ENCODE measurements at regions not wholly inside any gene's neighbourhood (a gene's known extent, or its start where the extent isn't known, plus 50 kb on each side); places are given as distances from the start of the nearest gene placed in this dataset.

DNA sequence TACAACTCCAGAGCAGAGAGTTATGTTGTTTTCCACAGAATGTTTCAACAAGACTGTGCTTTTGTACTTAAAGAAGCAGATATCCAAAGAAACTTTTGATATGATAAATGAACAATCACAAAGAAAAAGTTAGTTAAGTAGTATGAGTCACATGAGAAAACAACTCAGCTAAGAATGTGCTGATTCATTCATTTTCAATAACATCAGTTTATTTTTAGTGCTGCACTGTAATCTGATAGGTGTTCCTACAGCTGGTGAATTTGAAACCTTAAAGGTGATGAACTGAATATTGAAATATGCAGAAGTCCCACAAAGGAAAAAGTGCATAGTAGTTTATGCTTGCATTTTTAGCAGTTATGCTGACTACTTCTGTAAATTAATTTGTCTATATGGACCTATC, 180.3 kb upstream of the TENM3 start:
- no peak for DNase-seq (ENCODE audit: low read depth in 2 of 2)

DNA sequence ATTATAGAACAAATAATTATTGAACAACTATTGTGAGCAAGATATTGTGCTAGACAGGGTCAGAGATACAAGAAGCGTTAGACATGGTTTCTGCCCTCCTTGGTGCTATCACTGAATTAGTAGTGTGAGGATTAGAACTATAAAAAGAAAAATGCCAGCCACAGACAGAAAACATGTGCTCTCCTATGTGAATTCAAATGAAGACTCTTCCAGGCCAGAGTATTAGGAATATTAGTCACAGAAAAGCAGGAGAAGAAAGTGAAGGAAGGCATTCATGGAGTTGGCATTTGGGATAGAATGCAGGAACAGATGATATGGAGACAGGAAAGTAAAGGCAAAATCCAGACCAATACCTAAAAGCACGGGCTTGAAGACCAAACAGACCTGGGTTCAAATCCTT, 179.6 kb upstream of the TENM3 start:
- DNase-seq (ENCODE audit: low read depth in 2 of 2): no peak

GRCh38 chr4:182065255-182065654, 177.9 kb upstream of the TENM3 start:
- no peak for DNase-seq (ENCODE audit: low read depth in 2 of 2)

- DNase-seq (ENCODE audit: low read depth in 2 of 2): no peak
Observed at GRCh38 chr4:182066037-182066436, 177.2 kb upstream of the TENM3 start.

DNA sequence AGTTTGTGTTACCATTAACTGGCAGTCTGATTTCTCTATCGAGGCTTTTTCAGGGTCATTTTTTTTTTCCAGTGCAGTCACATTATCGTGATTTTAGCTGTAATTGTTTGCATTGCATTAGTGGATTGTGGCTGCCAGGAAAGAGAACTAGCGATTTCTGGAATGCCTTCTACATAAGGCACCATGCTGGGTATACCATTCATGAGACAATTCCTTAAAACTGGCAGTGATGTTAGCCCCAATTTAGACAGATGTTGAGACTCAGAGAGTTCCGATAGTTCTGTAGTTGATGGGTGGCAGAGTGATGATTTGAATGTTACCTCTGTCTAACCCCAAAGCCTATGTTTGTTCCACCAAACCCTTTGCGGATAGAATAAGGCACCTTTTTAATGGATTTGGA, 175.4 kb upstream of the TENM3 start:
- DNase-seq (ENCODE audit: low read depth in 2 of 2): no peak

GRCh38 chr4:182068920-182069319, 174.3 kb upstream of the TENM3 start:
- DNase-seq (ENCODE audit: low read depth in 2 of 2): no peak

DNA sequence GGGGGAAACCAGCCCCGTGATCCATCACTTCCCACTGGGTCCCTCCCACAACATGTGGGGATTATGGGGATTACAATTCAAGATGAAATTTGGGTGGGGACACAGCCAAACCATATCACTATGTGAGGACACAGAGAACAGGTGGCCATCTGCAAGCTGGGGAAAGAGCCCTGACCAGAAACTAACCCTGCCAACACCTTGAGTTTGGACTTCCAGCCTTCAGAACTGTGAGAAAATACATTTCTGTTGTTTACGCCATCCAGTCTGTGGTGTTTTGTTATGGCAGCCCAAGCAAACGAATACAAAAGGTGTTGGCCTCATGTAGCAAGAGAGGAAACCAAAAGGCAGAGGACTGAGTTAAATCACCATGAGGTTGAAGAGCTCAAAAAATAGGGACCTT, 169.9 kb upstream of the TENM3 start:
- DNase-seq (ENCODE audit: low read depth in 2 of 2): no peak

DNA sequence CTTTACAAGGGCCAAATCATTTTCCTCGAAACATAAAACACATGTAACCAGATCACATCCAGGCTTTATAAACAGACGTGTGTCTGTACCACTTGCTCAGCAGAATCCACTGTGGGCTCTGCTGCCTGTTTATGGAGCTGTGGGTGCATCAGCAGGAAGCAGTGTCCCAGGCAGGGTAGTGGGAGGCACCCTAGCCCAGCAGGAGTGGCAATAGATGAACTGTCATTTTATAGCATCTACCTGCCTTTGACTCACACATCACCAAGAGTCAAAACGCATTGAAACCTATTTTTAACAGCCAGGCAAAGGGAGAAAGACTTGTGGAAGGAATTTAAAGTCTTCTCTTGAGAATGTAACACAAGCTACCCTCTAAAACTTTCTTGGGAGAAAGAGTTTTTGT, 169.1 kb upstream of the TENM3 start:
- DNase-seq (ENCODE audit: low read depth in 2 of 2): no peak

DNA sequence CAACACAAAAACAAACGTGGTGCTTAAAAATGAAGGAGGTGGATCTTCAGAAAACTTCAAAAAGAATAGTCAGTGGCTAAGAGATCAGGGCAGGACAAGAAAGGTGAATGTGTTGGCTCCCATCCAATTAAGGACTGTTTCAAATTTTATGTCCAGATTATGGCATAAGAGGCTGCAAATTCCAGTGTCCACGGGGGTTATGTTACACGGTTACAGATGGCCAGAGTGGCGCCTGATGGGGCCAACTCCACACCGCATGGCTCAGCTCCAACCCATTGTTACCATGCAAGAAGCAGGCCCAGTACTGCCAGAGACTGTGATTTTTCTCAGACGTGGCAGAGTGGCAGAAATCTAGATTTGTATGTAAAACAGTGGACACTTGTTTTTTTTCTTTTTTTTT, 168.4 kb upstream of the TENM3 start:
- no peak for DNase-seq (ENCODE audit: low read depth in 2 of 2)

DNA sequence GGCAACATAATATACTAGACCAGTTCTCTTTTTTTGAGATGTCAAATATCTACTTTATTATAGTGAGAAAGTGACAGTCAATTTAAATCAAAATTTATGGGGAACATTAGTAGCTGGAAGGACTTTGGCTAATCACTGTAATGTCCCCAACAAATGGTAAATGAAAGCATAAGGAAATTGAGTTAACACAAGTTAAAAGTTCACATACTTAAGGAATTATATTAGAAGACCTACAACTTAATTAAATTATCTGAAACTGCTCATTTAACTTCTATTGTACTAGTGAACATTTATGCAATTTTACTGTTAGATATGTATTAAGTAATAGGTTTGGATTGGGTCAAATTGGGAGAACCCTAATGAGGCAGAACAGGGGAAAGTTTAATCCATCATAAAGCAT, 160.3 kb upstream of the TENM3 start:
- no peak for DNase-seq (ENCODE audit: low read depth in 2 of 2)

GRCh38 chr4:182083671-182084410, 159.4 kb upstream of the TENM3 start:
- no peak for DNase-seq (ENCODE audit: low read depth in 2 of 2)

- DNase-seq (ENCODE audit: low read depth in 2 of 2): no peak
Observed at GRCh38 chr4:182085051-182085480, 158.1 kb upstream of the TENM3 start.

- DNase-seq (ENCODE audit: low read depth in 2 of 2): no peak
Observed at GRCh38 chr4:182089326-182089725, 153.9 kb upstream of the TENM3 start.

DNA sequence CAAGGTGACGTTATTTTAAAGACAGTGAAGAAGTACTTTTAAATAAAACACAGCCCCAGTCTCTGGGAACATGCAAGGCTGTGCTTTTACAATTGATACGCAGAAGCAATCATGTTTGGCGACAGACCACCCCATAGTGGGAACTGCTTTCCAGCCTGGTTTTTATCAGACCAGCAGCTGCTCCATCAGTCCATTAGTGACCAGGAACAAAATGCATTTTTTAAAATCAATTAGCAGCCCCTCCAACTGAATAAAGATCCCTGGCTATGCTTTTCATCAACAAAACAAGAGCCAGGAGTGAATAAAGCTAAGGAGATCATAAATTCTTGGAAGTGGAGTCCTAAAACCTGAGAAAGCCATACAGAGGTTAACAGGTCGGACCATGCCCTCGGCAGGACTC, 153.0 kb upstream of the TENM3 start:
- no peak for DNase-seq (ENCODE audit: low read depth in 2 of 2)

DNA sequence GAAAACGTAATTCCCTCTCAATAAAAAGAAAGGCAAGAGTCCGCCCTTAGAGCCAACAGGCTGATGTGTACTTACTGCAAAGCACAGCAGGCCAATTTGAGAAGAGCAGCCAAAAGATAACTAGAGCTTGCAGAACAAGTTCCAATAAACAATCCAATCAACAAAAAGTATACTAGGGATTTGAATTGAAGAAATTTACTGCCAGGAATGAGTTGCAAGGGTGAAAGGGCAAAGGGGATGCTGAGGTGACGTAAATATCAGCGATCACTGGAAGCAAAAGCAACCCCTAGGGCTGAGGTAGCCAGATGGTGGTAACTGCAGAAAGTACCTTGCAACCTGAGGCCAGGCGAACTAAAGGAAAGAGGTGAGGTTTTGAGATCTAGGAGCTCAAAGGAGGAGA, 152.1 kb upstream of the TENM3 start:
- DNase-seq (ENCODE audit: low read depth in 2 of 2): no peak

- no peak for DNase-seq (ENCODE audit: low read depth in 2 of 2)
Observed at GRCh38 chr4:182093431-182093831, 149.8 kb upstream of the TENM3 start.

DNA sequence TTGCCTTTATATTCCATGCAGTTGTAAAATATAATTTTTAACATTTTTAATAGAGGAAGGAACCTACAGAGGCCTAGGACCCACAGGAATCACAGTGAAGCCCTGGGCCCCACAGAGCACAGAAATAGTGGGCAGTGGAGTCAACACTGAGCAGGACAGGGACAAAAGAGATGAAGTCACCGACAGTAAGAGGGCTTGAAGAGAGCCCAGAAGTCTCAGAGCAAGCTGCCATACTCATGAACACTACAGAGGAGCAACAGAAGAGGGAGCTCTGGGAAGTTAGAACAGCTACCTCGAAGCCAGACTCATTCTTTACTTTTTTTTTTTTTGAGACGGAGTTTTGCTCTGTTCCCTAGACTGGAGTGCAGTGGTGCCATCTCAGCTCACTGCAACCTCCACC, 149.3 kb upstream of the TENM3 start:
- DNase-seq (ENCODE audit: low read depth in 2 of 2): no peak

- no peak for DNase-seq (ENCODE audit: low read depth in 2 of 2)
Observed at GRCh38 chr4:182101618-182102017, 141.6 kb upstream of the TENM3 start.

GRCh38 chr4:182102576-182102975, 140.6 kb upstream of the TENM3 start:
- DNase-seq (ENCODE audit: low read depth in 2 of 2): no peak

DNA sequence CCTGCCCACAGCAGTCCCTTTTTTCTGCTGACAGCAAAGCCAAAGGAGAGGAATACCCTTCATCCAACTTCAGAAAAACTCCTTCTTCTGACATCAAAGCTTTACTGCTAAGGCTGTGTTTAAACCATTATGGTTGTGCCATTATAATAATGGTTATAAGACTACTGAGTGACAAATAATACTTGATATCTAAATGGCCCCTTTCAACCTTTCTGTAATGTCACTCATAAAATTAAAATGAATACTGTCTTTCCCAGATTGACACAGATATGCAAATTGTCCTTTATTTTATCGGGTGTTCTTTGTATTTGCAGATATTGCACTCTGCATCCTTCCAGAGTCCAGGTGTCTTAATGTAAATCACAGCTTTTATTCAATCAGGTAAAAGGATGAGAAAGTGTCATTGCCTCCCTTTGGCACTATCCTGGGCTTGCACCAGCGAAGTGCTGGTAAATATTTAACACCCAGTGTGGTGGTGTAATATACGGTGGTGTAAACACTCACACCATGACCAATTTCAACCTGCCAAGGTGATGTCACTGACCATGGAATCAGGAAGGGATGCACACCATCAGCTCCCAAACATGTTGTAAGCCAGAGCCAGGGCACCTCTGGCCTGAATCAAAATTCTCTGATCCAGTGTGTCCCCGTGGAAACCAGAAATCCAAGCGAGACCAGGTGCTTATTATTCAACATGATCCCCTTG, 139.4 kb upstream of the TENM3 start:
- no peak for DNase-seq (ENCODE audit: low read depth in 2 of 2)

- DNase-seq (ENCODE audit: low read depth in 2 of 2): no peak
Observed at GRCh38 chr4:182105416-182105815, 137.8 kb upstream of the TENM3 start.

DNA sequence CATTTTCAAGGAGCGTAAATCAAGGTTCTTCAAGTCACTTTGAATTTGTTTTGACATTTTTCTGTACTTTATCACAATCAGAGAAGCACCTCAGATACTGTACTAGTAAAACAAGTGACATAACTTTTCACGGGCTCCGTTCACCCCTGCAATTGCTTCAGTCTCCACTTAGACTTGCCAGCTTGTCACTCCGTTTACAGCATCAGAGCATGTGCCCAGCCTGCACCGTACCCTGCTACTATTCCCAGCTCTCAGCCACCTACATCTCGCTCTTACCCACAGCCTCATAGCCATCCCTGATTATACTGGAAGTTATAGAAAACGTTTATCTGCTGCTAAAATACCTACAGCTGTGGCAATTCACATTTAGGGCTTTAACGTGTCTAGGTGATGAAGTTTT, 135.3 kb upstream of the TENM3 start:
- no peak for DNase-seq (ENCODE audit: low read depth in 2 of 2)

DNA sequence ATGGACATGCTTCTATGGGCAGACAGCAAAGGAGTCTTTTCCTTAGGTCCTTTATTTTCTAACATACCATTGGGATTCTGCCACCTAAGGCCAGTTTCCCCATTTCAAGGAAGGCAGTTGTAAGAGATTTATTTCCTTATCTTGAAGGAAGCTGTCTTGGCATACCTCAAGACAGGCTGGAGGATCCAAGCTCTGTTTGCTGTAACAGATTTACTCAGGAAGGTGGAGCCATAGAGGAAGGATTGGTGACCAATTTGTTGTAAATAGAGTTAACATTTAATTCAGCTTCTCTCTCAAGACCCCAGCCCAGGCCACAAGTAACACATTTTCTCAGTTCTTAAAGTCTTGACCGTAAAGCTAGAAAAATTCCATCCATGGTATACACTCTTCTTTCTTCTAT, 131.6 kb upstream of the TENM3 start:
- DNase-seq (ENCODE audit: low read depth in 2 of 2): no peak

DNA sequence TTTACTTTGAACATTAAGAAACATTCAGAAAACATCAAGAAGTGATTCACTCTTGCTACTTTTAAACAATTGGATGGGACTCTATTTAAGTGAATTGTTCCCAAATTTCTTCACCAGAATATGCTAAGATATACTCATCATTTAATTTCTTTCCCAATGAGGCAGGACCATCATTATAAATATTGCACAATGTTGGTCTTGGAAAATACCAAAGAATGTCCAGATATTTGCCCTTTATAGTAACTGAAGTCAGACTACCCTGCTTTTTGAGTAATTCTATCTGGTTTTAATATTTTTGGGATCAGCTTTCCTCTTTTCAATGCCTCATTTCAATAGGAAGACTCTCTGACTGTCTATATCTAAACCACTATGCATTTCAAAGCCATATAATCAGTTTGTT, 129.4 kb upstream of the TENM3 start:
- DNase-seq (ENCODE audit: low read depth in 2 of 2): no peak
